Right lobe of liver (tissue), 6 donors: ENCODE measurements at regions not wholly inside any gene's neighbourhood (a gene's known extent, or its start where the extent isn't known, plus 50 kb on each side); places are given as distances from the start of the nearest gene placed in this dataset.

Source experiments
- ATAC-seq, 4 donors: fragments of 200-7000 bp; cut with Tn5 transposase; one replicate each; pipeline ENCODE4 v1.9.1; 2020; ENCODE audit warnings: mild to moderate bottlenecking in 4 of 4, moderate library complexity in 4 of 4
- DNase-seq, 3 donors: peaks; one replicate each; pipeline ENCODE4 v3.0.0-alpha.2; 2020
- H3K27ac ChIP-seq, 3 donors: fragments of 200-600 bp; one replicate each; pipeline ENCODE4 v1.8.0; 2022
- H3K27me3 ChIP-seq, 2 donors: fragments of 200-600 bp; one replicate each; pipeline ENCODE4 v1.8.0; 2022
- H3K36me3 ChIP-seq, 4 donors: fragments of 200-600 bp; sonication (generic) in 1 of 4; one replicate each; pipeline versions ENCODE4 v1.5.1 to v1.8.0; 2017 to 2022; ENCODE audit warnings: control low read depth in 1 of 4
- H3K4me1 ChIP-seq, 4 donors: fragments of 200-600 bp; sonication (generic) in 1 of 4; one replicate each; pipeline versions ENCODE4 v1.5.1 to v1.8.0; 2017 to 2022; ENCODE audit warnings: control low read depth in 1 of 4
- H3K4me3 ChIP-seq, 3 donors: fragments of 200-600 bp; one replicate each; pipeline ENCODE4 v1.8.0; 2022
- H3K9me3 ChIP-seq, 4 donors: fragments of 200-600 bp; sonication (generic) in 1 of 4; one replicate each; pipeline versions ENCODE4 v1.5.1 to v1.8.0; 2017 to 2022; ENCODE audit warnings: control low read depth in 1 of 4
- POLR2A ChIP-seq: fragments of 450-650 bp; IDR thresholded peaks from one replicate; pipeline ENCODE4 v1.6.1; 2017; ENCODE audit warnings: antibody characterized with exemption, mild to moderate bottlenecking
- WGBS: methylation state at CpG from one replicate; pipeline ENCODE4 v1.1.6; 2018; ENCODE audit warnings: low coverage, low lambda C conversion rate; ENCODE audit not compliant: insufficient coverage; ENCODE audit errors: missing lambda C conversion rate; 5-methylcytosine and 5-hydroxymethylcytosine counted together
- intact Hi-C, 2 donors: fragments of 100-400 bp; cut with DNase I; formaldehyde crosslinking; loops; one replicate each; pipeline versions ENCODE4 v1.11.2 to v1.14.1; 2022
- TF ChIP-seq, protein P1 (sequence below), 4 donors: fragments of 200-600 bp in 3 of 4; fragments of 450-650 bp in 1 of 4; IDR thresholded peaks; one replicate each; pipeline versions ENCODE4 v1.5.1 to v1.8.0; 2016 to 2022; ENCODE audit warnings: antibody characterized with exemption in 4 of 4, mild to moderate bottlenecking in 2 of 4
- donor health status: DM: no; HTN: yes; CAD: no.
- donor health status: DM: no; HTN: no; CAD: no.
- donor health status: DM: no; HTN: no; CAD: no.
- donor health status: DM: no; HTN: yes; CAD: no.
- donor health status: DM: no; HTN: yes; CAD: no.

DNA sequence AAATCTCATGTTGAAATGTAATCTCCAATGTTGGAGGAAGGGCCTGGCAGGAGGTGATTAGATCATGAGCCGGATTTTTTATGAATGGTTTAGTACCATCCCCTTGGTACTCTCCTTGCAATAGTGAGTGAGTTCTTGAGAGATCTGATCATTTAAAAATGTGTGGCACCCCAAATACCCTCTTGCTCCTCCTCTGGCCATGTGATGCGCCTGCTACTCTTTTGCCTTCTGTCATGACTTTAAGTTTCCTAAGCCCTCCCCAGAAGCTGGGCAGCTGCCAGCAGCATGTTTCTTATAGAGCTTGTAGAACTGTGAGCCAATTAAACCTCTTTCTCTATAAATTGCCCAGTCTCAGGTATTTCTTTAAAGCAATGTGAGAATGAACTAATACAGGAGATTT lies 72.6 kb upstream of the FIGN start:
- no peak overlapping the region for H3K4me3 ChIP-seq
- no peaks in the 10 kb centered on the region for H3K9me3 ChIP-seq
- DNase-seq = no peak
- no peak for ATAC-seq
- 77% methylated on average over 2 of the region's 2 CpGs for WGBS
- H3K4me1 ChIP-seq = no peaks in the 10 kb centered on the region
- no peaks in the 10 kb centered on the region for H3K27me3 ChIP-seq
- H3K36me3 ChIP-seq = no peaks in the 10 kb centered on the region
- TF ChIP-seq POLR2A = no peak
- TF ChIP-seq, protein P1, sequence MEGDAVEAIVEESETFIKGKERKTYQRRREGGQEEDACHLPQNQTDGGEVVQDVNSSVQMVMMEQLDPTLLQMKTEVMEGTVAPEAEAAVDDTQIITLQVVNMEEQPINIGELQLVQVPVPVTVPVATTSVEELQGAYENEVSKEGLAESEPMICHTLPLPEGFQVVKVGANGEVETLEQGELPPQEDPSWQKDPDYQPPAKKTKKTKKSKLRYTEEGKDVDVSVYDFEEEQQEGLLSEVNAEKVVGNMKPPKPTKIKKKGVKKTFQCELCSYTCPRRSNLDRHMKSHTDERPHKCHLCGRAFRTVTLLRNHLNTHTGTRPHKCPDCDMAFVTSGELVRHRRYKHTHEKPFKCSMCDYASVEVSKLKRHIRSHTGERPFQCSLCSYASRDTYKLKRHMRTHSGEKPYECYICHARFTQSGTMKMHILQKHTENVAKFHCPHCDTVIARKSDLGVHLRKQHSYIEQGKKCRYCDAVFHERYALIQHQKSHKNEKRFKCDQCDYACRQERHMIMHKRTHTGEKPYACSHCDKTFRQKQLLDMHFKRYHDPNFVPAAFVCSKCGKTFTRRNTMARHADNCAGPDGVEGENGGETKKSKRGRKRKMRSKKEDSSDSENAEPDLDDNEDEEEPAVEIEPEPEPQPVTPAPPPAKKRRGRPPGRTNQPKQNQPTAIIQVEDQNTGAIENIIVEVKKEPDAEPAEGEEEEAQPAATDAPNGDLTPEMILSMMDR (IDR thresholded peaks at IDR 0.05) = no peak
- H3K27ac ChIP-seq = no peak overlapping the region
- intact Hi-C loops = no loop called here

DNA sequence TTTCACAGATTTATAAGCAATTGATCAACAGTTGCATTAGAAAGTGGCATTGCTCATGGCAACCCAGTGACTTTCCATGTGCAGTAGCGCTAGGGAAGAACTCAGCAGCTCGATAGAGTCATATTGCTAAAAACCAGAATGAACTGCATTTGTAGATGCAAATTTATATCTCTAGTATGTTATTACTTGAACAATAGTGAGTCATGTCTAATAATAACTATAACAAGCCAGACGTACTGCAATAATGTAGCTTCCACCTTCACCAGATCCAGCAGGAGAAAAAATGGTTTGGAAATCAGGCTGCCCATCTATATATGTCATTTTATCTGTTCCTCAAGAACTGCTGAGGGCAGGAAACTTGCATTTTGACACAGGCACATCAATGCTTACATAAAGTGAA lies 66.5 kb upstream of the FIGN start:
- ATAC-seq = no peak
- TF ChIP-seq POLR2A = no peak
- TF ChIP-seq, protein P1 (IDR thresholded peaks at IDR 0.05) = no peak
- Histone ChIP-seq H3K36me3 (no peaks in the 10 kb centered on the region), H3K4me1 (no peaks in the 10 kb centered on the region), H3K4me3 (no peak overlapping the region), H3K27me3 (no peaks in the 10 kb centered on the region), H3K9me3 (no peaks in the 10 kb centered on the region), H3K27ac (no peak overlapping the region)
- WGBS = 85% methylated on average over 3 of the region's 3 CpGs
- DNase-seq = no peak
- intact Hi-C loops = no loop called here

DNA sequence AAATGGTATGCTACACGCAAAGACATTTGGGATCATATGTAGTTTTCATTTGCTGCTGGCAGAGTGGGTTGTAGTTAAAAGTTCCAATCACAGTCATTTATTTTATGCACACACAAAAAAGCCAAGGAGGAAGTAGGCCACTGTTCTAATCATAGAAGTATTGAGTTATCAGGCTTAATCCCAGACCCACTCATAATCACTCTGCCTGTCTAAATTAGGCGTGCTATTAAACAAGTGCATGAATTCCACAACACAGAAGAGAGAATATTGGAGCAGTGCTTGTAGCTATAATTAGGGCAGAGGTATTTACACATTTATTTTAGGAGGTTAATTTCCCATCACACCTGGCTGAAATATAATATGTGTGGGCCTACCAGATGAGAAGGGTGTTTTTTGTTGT lies 65.7 kb upstream of the FIGN start:
- Histone ChIP-seq H3K27ac (no peak overlapping the region), H3K9me3 (no peaks in the 10 kb centered on the region), H3K4me3 (no peak overlapping the region), H3K36me3 (no peaks in the 10 kb centered on the region), H3K27me3 (no peaks in the 10 kb centered on the region), H3K4me1 (no peaks in the 10 kb centered on the region)
- no peak for TF ChIP-seq POLR2A
- TF ChIP-seq, protein P1 (IDR thresholded peaks at IDR 0.05) = no peak
- ATAC-seq (no peak), DNase-seq (no peak)
- intact Hi-C loops = no loop called here
- 85% methylated on average over 2 of the region's 2 CpGs for WGBS

DNA sequence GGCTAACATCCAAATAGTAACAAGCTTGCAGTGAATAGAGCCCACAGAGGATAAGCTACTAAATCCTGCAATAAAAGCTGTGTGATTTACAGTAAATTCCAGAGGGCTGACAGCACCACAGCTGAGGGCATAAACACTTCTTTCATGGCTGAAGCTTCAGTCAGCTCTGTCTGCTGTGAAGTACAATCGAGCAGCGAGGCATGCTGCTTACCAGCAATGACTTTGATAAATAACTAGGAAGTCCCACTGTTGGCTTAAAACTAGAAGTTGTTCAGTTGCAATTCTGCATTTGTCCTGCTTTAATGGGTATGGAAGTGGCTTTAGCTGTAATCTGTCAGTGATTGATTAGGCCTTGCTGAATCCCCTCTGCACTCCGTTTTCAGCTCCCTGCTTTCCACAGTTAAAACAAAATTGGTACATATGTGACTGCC lies 65.2 kb upstream of the FIGN start:
- no peak for ATAC-seq
- Histone ChIP-seq H3K27ac (no peak overlapping the region), H3K4me1 (no peaks in the 10 kb centered on the region), H3K4me3 (no peak overlapping the region), H3K36me3 (no peaks in the 10 kb centered on the region), H3K27me3 (no peaks in the 10 kb centered on the region), H3K9me3 (no peaks in the 10 kb centered on the region)
- DNase-seq = no peak
- intact Hi-C loops = no loop called here
- TF ChIP-seq, protein P1 (IDR thresholded peaks at IDR 0.05) = no peak
- TF ChIP-seq POLR2A = no peak
- 54% methylated on average over 1 of the region's 3 CpGs for WGBS

DNA sequence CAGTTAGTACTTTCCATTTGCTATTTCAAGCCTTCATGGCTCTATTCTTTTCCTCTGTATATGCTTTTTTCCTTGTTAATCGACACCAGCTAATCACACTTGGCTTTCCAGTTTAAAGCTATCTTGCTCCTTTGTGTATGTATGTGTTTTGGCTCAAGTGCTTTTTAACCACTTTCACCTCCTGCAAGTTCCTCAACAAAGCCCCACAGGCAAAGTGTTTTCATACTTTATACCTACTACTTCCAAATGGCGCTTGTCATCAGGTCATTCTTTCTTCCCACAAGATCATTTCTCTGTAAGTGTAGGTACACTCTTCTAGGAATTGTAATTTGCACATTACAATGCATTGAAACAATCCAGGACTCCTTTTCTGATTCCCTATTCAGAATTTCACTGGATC lies 64.0 kb upstream of the FIGN start:
- no peaks in the 10 kb centered on the region for H3K4me1 ChIP-seq
- 81% methylated on average over 2 of the region's 2 CpGs for WGBS
- H3K4me3 ChIP-seq = no peak overlapping the region
- no peaks in the 10 kb centered on the region for H3K9me3 ChIP-seq
- H3K36me3 ChIP-seq = no peaks in the 10 kb centered on the region
- no peak for ATAC-seq
- TF ChIP-seq, protein P1 (IDR thresholded peaks at IDR 0.05) = no peak
- no peak for TF ChIP-seq POLR2A
- no peak for DNase-seq
- H3K27ac ChIP-seq = no peak overlapping the region
- intact Hi-C loops = no loop called here
- no peaks in the 10 kb centered on the region for H3K27me3 ChIP-seq
